ENCODE measurements at regions not wholly inside any gene's neighbourhood (a gene's known extent, or its start where the extent isn't known, plus 50 kb on each side); places are given as distances from the start of the nearest gene placed in this dataset.
A peak's percentile ranks its signal among the peaks of the same experiment; 100 is the strongest.

- no peak for DNase-seq
Observed at GRCh38 chrX:140848800-140849199, 139.2 kb downstream of the LINC00632 start.

- no peak for DNase-seq
Observed at GRCh38 chrX:140860718-140861117, 141.7 kb upstream of the SPANXB1 start.

GRCh38 chrX:140866446-140866845, 135.9 kb upstream of the SPANXB1 start:
- DNase-seq: no peak

GRCh38 chrX:140912606-140913005, 89.8 kb upstream of the SPANXB1 start:
- no peak for DNase-seq

- no peak for DNase-seq
Observed at GRCh38 chrX:140913802-140914501, 88.4 kb upstream of the SPANXB1 start.

- DNase-seq: no peak
Observed at GRCh38 chrX:140916872-140917271, 85.5 kb upstream of the SPANXB1 start.

- DNase-seq: no peak
Observed at GRCh38 chrX:140917354-140918115, 84.9 kb upstream of the SPANXB1 start.

GRCh38 chrX:140918398-140919038, 83.9 kb upstream of the SPANXB1 start:
- peak; percentile 76 for DNase-seq

- DNase-seq: no peak
Observed at GRCh38 chrX:140920416-140920815, 82.0 kb upstream of the SPANXB1 start.

GRCh38 chrX:140923118-140923517, 79.3 kb upstream of the SPANXB1 start:
- no peak for DNase-seq

- DNase-seq: no peak
Observed at GRCh38 chrX:140928739-140929138, 73.7 kb upstream of the SPANXB1 start.

- no peak for DNase-seq
Observed at GRCh38 chrX:140933016-140933415, 69.4 kb upstream of the SPANXB1 start.

GRCh38 chrX:140933874-140934655, 68.3 kb upstream of the SPANXB1 start:
- no peak for DNase-seq

- DNase-seq: no peak
Observed at GRCh38 chrX:140943513-140943912, 58.9 kb upstream of the SPANXB1 start.

- DNase-seq: no peak
Observed at GRCh38 chrX:140944710-140945109, 57.7 kb upstream of the SPANXB1 start.

- DNase-seq: no peak
Observed at GRCh38 chrX:140948827-140949226, 53.6 kb upstream of the SPANXB1 start.

- no peak for DNase-seq
Observed at GRCh38 chrX:140949233-140949632, 53.2 kb upstream of the SPANXB1 start.

Measured in NCI-H82 (cell line).